ENCODE measurements at regions not wholly inside any gene's neighbourhood (a gene's known extent, or its start where the extent isn't known, plus 50 kb on each side); places are given as distances from the start of the nearest gene placed in this dataset.

- Histone ChIP-seq H3K27me3 (no peaks in the 10 kb centered on the region), H3K27ac (no peak overlapping the region), H3K36me3 (no peaks in the 10 kb centered on the region), H3K9me3 (no peaks in the 10 kb centered on the region), H3K4me3 (no peak overlapping the region), H3K4me1 (ENCODE audit: insufficient read depth) (no peaks in the 10 kb centered on the region)
- DNase-seq, result no peak
- TF ChIP-seq POLR2A (IDR thresholded peaks at IDR 0.05) (no peak), EP300 (IDR thresholded peaks at IDR 0.05) (no peak), CTCF (IDR thresholded peaks at IDR 0.05) (no peak)
- intact Hi-C loops (cut with DNase I), result no loop called here
- 84 to 91% (median 84%) methylated on average over 1 of the region's 1 CpG for WGBS, 3 donors
These were observed 519.3 kb upstream of the CADM2 start for GRCh38 chr3:84439476-84439875.

DNA sequence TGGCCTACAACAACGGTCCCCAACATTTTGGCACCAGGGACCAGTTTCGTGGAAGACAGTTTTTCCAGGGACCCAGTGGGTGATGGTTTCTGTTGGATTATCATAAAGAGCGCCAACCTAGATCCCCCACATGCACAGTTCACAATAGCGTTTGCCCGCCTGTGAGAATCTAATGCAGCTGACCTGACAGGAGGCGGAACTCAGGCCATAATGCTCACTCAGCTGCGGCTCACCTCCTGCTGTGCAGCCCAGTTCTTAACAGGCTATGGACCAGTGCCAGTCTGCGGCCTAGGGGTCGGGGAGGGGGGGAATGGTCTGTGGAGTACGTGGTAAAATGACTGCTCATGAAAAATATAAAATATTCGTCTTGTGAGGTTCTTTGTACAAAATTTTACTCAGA is 518.5 kb upstream of the CADM2 start:
- DNase-seq, result no peak
- H3K4me3 ChIP-seq, result no peak overlapping the region
- no peak for TF ChIP-seq EP300 (IDR thresholded peaks at IDR 0.05)
- no peak for TF ChIP-seq CTCF (IDR thresholded peaks at IDR 0.05)
- no peak for TF ChIP-seq POLR2A (IDR thresholded peaks at IDR 0.05)
- H3K36me3 ChIP-seq, result no peaks in the 10 kb centered on the region
- no peaks in the 10 kb centered on the region for H3K27me3 ChIP-seq
- H3K27ac ChIP-seq, result no peak overlapping the region
- 80 to 89% (median 82%) methylated on average over 11 of the region's 11 CpGs for WGBS, 3 donors
- intact Hi-C loops (cut with DNase I), result no loop called here
- H3K9me3 ChIP-seq, result no peaks in the 10 kb centered on the region
- H3K4me1 ChIP-seq (ENCODE audit: insufficient read depth), result no peaks in the 10 kb centered on the region

GRCh38 chr3:84442533-84442932 is 516.3 kb upstream of the CADM2 start:
- Histone ChIP-seq H3K4me1 (ENCODE audit: insufficient read depth) (no peaks in the 10 kb centered on the region), H3K27ac (no peak overlapping the region), H3K4me3 (no peak overlapping the region), H3K9me3 (no peaks in the 10 kb centered on the region), H3K36me3 (no peaks in the 10 kb centered on the region), H3K27me3 (no peaks in the 10 kb centered on the region)
- no peak for TF ChIP-seq POLR2A (IDR thresholded peaks at IDR 0.05)
- no peak for TF ChIP-seq CTCF (IDR thresholded peaks at IDR 0.05)
- no peak for TF ChIP-seq EP300 (IDR thresholded peaks at IDR 0.05)
- no peak for DNase-seq
- 84 to 92% (median 87%) methylated on average over 2 of the region's 2 CpGs for WGBS, 3 donors
- intact Hi-C loops (cut with DNase I), result no loop called here

- Histone ChIP-seq H3K4me1 (ENCODE audit: insufficient read depth) (no peaks in the 10 kb centered on the region), H3K4me3 (no peak overlapping the region), H3K27ac (no peak overlapping the region), H3K36me3 (no peaks in the 10 kb centered on the region), H3K9me3 (no peaks in the 10 kb centered on the region), H3K27me3 (no peaks in the 10 kb centered on the region)
- WGBS, 3 donors, result 67 to 85% (median 71%) methylated on average over 6 of the region's 6 CpGs
- no peak for TF ChIP-seq POLR2A (IDR thresholded peaks at IDR 0.05)
- TF ChIP-seq EP300 (IDR thresholded peaks at IDR 0.05), result no peak
- TF ChIP-seq CTCF (IDR thresholded peaks at IDR 0.05), result no peak
- intact Hi-C loops (cut with DNase I), result no loop called here
- no peak for DNase-seq
These were observed 513.9 kb upstream of the CADM2 start for GRCh38 chr3:84444726-84445521.
